DMS53 (cell line): ENCODE measurements at regions not wholly inside any gene's neighbourhood (a gene's known extent, or its start where the extent isn't known, plus 50 kb on each side); places are given as distances from the start of the nearest gene placed in this dataset.
A peak's percentile ranks its signal among the peaks of the same experiment; 100 is the strongest.

Source experiments
- DNase-seq: peaks from one replicate; lab custom pipeline; 2025; lab: John Stamatoyannopoulos, UW

DNA sequence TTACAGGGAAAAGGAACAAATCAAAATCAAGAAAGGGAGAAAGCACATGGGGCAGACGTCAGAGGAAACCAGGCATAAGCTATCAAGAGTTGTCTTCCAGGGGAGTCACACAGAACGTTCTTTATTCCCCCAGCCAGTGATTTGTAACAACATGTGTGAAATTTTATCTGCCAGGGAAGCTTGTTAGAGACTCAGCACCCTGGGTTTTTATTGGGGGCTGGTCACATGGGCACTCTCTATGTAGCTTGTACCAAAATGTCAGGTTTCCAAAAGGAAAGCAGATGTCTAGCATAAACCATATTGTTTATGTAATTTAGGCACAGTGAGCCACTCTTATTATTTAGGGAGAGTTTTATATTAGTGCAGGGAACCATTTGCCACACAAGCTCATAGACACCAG is 440.4 kb upstream of the DCN start:
- no peak for DNase-seq

DNA sequence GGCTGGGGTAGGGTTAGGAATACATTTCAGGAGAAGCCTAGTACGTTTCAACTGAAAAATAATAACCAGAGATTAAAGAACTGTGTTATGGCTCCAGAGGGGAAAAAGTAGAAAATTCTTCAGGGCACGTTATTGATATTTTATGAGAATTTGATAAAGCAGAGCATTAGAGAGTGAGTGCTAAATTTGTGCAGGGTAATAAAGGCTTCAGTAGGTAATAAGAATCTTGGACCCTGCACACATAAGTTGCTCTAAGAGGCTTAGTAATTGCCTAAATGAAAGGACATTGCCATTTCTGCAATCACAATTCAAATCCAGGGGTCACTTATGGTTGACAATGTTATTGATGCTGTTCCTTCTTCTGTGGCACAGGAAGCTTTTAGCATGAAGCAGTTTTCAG is 439.4 kb upstream of the DCN start:
- no peak for DNase-seq

DNA sequence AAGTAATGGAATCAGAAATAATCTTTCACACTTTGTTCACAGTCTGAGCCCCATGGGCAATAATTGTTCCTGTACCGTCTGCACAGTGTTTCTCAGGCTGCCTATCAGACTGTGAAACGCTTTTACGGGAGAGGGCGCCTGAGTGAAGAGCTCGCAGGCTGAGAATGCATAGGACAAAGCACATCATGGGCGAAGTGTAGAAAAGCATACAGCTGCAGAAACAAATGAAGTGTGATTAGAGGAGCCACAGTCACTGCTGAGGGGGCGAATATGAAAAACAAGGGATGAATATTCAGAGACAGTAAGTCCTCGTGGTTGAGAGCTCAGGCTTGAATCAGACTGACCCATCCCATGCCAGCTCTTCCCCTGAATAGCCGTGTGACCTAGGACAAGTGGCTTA is 438.4 kb upstream of the DCN start:
- peak; percentile 12 for DNase-seq

DNA sequence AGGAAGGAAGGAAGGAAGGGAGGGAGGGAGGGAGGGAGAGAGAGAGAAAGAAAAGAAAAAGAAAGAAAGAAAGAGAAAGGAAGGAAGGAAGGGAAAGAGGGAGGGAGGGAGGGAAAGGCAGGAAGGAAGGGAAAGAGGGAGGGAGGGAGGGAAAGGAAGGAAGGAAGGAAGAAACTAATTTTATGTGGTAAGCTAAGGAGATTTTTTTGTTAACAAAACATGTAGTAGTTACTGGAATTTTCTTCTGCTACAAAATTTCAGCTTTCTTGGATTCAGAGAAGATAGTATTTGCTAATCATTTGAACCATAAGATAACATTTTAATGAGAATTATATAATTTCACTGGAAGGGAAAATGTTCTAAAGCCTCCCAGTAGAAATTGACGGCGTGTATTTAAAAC is 437.8 kb upstream of the DCN start:
- DNase-seq = no peak

DNA sequence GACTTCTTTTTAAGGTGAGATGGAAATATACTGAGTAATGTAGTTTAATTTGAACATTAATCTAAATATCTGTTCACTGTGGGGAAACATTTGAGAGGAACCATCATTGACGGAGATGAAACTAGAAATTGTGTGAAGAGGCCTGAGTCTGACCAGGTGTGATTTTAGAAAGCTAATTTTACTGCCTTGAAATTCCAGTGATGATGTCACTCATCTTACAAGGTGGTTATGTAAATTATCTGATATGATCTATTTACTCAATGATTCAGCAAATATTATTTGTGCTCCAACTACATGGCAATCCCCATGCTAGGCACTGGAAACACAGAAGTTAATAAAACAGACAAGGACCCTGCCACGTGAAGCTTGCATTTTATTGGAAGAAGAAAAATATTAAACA is 435.7 kb upstream of the DCN start:
- peak; percentile 78 for DNase-seq

DNA sequence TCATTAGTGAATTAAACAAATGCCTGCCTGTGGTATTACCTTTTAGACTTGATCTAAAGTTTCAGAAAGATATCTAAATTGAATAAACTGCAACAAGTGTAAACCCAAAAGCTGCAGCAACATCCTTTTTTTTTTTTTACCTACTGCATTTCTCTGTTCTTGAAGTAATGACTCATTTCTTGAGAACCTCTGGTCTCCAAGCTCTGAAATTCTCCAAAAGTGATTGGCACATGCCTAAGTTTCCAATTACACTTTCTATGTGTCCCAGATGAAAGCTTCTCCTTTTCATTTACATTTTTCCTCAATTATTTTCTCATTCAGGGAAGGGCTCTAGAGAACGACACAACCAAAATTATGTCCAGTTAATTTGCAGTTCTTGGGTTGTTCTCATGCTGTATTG is 435.2 kb upstream of the DCN start:
- DNase-seq = no peak

DNA sequence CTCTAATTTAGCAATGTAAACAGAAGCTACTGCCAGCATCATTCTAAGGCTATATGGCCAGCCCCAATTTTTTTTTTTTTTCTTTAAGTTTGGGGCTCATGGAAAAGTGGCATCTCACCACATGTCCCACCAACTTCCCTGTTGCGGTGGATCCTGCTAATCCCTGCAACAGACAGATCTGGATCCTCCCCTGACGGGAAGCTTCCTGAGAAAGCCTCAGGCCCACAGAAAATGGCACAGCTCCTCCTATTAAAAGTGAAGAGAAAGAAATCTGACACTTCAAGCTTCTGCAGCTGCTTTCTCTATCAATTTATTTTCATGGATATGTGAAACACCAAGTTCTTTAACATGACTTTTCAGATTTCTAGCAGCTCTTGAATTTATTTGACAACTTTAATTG is 433.8 kb upstream of the DCN start:
- DNase-seq = no peak

DNA sequence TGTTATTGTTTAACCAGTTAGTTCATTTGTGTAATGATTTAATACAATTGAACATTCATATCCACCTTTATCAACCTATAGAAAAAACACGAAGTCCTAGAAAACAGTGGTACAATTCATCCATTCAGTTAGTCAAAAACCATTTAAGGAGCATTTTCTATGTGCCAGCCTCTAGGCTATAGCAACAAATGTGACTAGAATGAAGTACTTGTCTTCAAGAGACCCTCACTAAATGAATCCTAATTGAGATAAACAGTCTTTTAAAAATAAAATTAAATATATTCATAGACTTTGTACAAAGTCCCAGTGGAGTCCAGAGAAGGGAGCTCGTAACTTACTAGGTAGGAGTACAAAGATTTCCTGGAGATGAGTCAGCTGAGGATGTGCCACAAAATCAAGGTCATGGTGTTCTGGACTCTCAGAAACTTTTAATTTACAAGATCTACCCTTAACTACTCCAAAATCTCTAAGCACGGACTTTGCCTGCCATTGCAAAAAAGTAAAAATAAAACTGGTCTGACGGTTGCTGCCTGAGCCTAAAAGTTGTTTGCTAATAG is 430.7 kb upstream of the DCN start:
- no peak for DNase-seq

DNA sequence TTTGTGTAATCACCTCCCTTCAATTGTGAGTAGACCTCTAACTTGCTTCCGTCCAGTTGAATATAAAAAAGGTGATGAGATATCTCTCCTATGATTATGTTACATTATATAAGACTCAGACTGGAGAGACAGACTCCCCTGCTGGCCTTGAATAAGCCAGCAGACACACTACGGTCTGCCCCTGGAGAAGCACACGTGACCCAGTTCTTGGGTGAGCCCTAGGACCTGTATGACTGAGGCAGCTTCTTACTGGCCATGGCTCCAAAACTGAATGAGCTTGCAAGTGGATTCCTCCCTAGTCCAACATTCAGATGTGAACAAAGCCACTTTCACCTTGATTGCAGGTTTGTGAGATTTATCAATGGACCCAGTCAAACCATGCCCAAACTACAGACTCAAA is 427.9 kb upstream of the DCN start:
- DNase-seq = no peak

DNA sequence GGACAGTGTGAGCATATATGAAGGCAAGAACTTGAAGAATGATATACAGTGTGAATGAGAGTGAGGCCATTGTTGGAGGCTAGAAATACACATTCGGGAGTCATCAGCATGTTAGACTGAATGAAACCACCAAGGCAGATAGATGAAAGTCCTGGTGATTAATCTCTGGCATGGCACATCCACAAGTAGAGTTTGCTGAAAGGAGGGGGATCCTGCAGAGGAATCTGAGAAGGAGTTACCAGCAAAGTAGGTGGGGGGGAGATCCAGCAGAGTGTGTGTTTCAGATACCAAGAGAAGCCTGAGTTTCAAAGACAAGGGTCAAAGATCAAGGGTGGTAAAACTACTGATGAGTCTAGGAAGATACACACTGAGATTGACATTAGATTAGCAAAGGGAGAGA is 426.7 kb upstream of the DCN start:
- DNase-seq = no peak

DNA sequence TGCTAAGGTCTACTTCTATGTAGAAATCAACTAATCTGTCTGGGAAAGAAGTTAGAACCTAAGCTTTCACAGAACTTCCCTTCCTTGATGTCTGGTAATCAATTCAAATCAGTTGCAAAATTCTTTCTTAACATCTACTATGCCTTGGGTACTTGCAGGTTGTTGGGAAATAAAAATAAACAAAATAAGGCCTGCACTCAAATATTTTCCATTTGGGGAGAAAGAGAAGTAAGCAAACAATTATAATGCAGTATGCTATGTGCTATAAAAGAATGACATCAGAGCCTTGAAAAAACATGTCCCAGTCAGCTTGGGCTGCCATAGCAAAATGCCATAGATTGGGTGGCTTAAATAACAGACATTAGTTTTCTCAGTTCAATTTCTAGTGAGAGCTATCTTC is 425.9 kb upstream of the DCN start:
- peak; percentile 27 for DNase-seq

DNA sequence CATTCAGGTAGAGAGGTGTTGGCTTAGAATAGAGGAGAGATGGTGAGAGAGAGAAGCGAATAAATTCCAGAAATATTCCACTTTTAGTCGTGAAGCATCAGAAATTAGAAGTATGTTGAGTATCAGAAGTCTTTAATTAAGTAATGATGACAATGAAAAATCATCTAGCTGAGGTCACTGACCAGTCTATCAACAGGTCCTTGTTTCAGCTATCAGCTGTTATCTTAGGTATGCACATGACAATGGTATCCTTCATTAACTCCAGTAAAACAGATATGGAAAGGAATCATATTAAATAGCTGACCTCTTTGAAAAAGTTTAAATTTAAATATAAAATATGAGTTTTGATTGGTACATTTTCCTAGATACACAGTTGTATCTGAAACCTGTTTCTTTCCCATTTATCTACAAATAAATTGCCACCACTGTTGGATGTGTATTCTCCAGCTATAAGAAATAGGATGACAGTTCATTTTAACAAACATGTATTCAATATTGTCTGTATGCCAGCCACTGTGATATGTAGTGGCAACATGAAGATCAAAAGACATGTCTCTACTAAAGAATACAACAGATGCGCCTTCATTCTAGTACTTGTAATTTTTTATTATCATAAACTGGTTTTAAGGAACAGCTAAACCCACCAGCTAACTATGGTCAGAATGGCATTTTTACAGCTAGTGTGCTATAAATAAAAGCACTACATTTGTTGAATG is 424.2 kb upstream of the DCN start:
- DNase-seq = no peak

DNA sequence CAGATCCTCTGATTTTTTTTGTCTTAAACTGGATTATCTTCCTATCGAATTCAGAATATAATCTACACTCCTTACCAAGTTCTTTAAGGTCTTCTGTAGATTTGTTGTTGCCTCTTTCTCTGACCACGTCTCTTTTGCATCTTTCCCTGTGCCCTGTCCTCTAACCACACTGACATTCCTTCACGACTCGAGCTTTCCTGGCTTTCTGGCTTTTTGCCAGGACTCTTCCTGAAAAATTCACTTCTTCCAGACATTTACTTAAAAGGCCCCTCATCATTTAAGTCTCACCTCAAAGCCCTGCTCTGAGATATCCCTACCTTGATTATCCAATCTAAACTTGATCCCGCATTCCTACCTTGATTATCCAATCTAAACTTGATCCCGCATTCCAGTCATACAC is 422.3 kb upstream of the DCN start:
- DNase-seq = no peak

DNA sequence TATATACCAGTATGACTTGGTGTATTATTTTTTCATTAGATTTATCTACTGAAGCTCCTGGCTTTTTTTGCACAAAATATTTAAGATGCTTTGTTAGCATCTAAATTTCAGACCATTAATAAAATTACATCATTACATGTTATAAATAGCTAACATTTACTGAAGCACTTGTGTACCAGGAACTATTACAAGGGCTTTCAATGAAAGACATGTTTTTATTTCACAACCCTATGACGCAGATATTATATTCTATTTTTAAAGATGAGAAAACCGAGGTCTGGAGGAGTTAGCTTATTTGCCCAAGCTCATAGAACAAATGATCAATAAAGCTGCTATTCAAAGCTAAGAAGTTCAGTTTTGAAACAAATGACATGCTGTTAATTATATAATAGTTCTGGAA is 420.4 kb upstream of the DCN start:
- DNase-seq = no peak

DNA sequence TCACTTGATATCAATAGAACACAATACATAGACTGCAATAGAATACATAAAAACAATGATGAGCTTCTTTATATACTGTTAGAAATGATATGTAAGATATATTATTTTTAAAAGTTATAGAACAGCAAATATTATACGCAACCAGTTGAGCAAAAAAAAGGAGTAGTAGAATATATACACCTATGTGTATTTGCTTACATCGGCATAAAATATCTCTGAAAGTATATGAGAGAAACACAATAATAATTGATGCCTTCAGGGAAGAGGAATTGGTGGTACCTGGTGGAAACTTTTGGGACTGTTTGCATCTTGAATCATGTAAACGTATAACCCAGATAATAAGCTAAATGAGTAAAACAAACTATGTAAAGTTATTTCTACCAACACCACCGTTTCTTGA is 418.4 kb upstream of the DCN start:
- DNase-seq = no peak

DNA sequence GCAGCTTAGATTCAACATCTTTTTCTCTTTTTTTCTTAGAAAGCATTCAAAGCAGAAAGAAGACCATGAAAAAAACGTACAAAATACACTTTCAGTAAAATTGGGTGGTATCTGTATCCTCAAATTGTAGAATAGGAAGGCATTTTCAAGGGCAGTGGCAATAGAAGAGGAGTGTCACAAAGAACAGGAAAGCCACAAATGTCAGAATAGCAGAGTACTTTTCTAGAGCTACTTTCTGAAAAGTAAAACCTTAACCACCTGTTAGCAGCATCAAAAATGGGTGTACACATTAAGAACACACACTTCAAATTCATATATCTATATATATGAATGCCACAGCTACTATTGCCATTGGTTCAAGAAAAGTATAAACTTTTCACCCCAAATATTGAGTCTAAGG is 412.1 kb upstream of the DCN start:
- DNase-seq = no peak

DNA sequence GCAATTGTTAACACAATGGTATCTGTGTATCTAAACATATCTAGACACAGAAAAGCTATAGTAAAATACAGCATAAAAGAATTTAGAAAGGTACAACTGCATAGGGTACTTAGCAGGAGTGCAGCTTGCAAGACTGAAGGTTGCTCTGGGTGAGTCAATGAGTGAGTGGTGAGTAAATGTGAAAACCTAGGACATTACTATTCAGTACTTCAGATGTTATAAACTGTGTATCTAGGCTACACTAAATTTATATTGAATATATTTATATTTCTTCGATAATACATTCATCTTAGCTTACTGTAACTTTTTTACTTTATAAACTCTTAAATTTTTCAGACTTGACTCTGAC is 409.0 kb upstream of the DCN start:
- DNase-seq = no peak

DNA sequence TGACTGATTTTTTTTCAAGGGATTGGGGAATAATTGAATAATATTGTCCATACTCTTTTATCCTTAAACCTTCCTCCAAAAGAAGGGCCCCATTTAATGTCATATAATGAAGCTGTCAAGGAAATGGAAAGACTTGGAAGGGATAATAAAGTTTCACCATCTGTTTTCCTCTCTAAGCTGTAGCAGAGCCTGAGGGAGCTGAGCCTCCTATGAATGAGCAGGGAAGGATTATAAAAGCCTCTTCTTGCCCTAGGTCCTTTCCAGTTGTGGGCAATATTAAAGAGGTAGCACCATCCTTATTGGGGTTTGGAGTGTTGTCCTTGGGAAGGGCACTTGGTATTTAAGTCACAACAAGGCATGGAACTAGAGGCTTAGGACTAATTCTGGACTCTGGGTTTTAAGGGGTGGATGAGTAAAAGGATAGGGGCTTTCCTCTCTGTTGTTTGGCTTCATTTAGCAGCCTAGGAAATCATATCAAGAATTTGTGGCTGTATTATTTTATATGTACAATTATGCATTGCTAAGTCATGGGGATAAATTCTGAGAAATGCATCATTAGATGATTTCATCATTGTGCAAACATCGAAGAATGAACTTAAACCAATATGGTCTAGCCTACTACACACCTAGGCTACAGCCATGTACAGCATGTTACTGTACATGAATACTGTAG is 408.5 kb upstream of the DCN start:
- peak; percentile 23 for DNase-seq

DNA sequence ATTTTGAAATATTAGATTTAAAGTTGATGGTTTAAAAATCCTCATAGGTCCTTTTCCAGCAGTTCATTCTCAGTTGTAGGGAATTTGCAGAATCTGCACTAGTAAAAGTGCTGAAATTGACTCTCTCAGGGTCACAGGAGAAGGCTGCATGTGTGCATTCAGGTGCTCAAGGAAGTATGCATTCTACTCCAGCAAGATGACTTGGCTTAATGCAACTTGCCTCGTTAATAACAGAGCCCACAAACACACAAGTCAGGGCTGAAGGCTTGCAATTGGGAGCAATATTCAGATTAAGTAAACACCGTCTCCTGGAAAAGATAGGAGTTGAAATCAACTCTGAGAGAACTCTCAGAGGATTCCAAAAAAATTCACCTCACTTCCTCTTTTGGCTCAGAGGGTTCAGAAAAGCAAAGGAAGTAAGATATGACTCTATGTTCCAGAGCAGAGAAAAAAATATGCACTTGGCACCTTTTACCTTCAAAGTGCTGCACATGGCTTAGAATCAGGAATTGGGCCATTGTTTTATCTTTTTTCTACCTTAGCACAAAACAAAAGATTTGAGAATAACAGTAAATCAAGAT is 406.3 kb upstream of the DCN start:
- DNase-seq = no peak

DNA sequence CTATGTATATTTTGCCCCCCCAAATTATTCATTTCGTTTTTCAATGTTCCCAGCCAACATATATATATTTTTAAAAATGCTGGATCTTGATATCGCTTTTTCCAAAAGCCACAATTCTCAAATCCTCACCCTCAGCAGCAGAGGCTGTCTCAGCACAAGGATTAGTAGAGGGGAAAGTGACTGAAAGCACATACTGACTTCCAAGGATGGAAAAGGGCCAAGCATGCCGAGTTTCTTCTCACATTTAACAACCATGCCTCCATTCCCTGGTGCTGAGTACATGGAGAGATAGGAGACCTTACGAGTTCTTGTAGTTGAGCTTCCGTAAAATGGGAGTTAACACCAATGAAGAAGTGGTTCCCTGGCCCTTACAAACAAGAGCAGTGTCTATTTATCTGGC is 403.4 kb upstream of the DCN start:
- no peak for DNase-seq

DNA sequence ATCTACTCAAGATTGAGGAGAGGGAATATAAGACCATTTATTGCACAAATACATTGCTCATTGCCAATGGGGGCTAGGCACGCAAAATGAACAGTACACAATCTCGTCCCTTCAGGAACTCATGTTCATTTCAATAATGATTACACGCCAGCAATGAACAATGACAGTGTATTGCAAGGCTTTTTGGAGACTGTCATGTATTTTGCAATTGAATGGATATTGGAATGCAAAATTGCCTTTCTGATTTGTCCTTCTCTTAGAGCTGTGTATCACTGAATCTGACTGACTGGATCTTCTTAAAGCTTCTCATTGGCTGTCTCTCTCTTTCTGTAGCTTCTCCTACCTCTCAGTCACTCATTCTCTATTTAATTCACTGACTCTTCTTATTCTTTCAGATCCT is 400.2 kb upstream of the DCN start:
- DNase-seq = no peak

DNA sequence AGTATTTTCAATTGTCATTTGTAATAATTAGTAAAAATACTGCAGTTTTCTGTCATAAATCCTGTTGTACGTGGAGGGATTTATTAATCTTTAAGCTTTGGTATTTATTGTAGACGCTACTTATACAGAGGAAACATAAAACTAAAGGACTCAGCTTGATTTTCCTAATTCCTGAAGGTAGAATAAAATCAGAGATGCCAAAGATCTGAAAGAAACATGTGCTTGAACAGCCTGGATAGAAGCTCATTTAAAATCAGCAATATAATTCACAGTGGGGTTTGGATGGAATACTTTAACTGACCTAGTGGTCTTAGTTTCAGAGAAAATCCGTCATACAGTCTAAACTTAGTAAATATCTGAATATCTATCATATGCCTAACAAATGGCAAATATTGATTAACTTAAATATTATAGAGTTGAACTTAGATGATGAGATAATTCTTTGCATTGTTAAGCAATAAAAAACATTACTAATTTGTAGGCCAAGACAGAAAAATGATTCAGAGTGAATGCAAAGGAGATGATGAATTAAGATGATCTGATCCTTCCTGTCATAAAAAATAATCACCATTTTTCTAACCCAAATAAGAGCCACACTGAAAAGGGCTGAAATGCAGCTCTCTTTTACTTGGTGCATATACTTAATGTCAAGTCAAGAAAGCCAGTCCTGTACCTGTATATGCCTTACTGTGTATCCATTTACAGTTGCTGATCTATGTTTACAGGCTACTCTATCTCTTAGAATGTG is 397.1 kb upstream of the DCN start:
- DNase-seq = no peak
